ENCODE measurements at regions not wholly inside any gene's neighbourhood (a gene's known extent, or its start where the extent isn't known, plus 50 kb on each side); places are given as distances from the start of the nearest gene placed in this dataset.

DNA sequence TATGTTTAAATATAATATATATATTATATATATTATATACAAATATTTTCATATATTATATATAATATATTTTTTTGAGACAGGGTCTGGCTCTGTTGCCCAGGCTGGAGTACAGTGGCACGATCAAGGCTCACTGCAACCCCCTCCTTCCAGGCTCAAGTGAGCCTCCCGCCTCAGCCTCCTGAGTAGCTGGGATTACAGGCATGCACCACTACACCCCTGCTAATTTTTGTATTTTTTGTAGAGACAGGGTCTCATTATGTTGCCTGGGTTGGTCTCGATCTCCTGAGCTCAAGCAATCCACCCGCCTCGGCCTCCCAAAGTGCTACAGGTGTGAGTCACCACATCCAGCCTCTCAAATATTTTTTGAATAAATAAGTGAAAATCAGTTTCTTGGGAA is 215.5 kb downstream of the GATA3 start:
- TF ChIP-seq NFE2L2 (IDR thresholded peaks at IDR 0.05; ENCODE audit: low read depth, low read length): no peak

More for the DNA sequence above, 215.5 kb downstream of the GATA3 start:
- H4K91ac ChIP-seq (ENCODE audit: insufficient read depth, low read depth, low read length): no peak overlapping the region
- no peak overlapping the region for H3K14ac ChIP-seq (replicated peaks; ENCODE audit: low read depth, low read length)
- no peak overlapping the region for H4K8ac ChIP-seq (ENCODE audit: low read depth in 2 of 2, low read length in 2 of 2)
- H3K23ac ChIP-seq (ENCODE audit: low read depth, low read length): no peak overlapping the region
- no peak overlapping the region for H4K5ac ChIP-seq (ENCODE audit: low read depth, low read length)
- no peak overlapping the region for H3K4ac ChIP-seq (ENCODE audit: low read depth, low read length)
- no peak overlapping the region for H3K56ac ChIP-seq (ENCODE audit: extremely low read depth, insufficient read depth, low read length)
- H2BK120ac ChIP-seq (ENCODE audit: low read depth, low read length): no peak overlapping the region
- H3K4me1 ChIP-seq (ENCODE audit: control insufficient read depth, insufficient read depth, low read length): no peaks in the 10 kb centered on the region
- H2BK15ac ChIP-seq (ENCODE audit: low read depth, low read length): no peak overlapping the region
- H2AK9ac ChIP-seq (replicated peaks; ENCODE audit: low read depth, low read length, poor library complexity): no peak overlapping the region
- H3K27ac ChIP-seq (ENCODE audit: insufficient read depth, low read length): no peak overlapping the region
- H3K4me2 ChIP-seq (ENCODE audit: low read depth, low read length): no peak overlapping the region
- no peak overlapping the region for H3K9ac ChIP-seq (ENCODE audit: low read depth, low read length)
- intact Hi-C loops (cut with micrococcal nuclease) (loop anchor here (2.0 kb wide), 1 partner anchor 321 kb away; no protein-coding TSS in a partner anchor), in situ Hi-C loops (cut with MboI; ENCODE audit: low sequenced_read_pairs) (no loop called here), dilution Hi-C loops (cut with HindIII; ENCODE audit: low sequenced_read_pairs, unreplicated experiment) (no loop called here)
- H2AFZ ChIP-seq (replicated peaks; ENCODE audit: low read length, poor library complexity): no peak overlapping the region
- BruUV-seq (replicated peaks): no TSS peak
- no peak overlapping the region for H2AK5ac ChIP-seq (ENCODE audit: low read depth, low read length)
- no peak overlapping the region for H3K4me3 ChIP-seq (ENCODE audit: insufficient read depth, low read depth, low read length)
- no peaks in the 10 kb centered on the region for H3K36me3 ChIP-seq (ENCODE audit: control insufficient read depth, insufficient read depth, low read length)
- no peak overlapping the region for H2BK20ac ChIP-seq (ENCODE audit: low read depth, low read length)
- no peaks in the 10 kb centered on the region for H3K9me1 ChIP-seq (ENCODE audit: insufficient read depth, low read length)
- ChIA-PET CTCF (no interaction called here), POLR2A (ENCODE audit: unreplicated experiment) (no interaction called here)
- H2BK5ac ChIP-seq (ENCODE audit: low read depth, low read length, poor library complexity, severe bottlenecking): no peak overlapping the region
- H3K27me3 ChIP-seq (ENCODE audit: control insufficient read depth, insufficient read depth, low read length): no peaks in the 10 kb centered on the region
- H3K79me1 ChIP-seq (ENCODE audit: low read depth in 1 of 2, low read length in 2 of 2): no peaks in the 10 kb centered on the region
- no CpG with 5 or more reads among the region's 5 CpGs for WGBS, 2 experiments (ENCODE audit: extremely low coverage in 2 of 2, insufficient read length in 1 of 2)
- ATAC-seq (ENCODE audit: low read depth) (no peak), DNase-seq (no peak)
- H3K18ac ChIP-seq (ENCODE audit: low read depth, low read length): no peak overlapping the region
- no peaks in the 10 kb centered on the region for H4K20me1 ChIP-seq (ENCODE audit: insufficient read depth, low read length)
- H3K9me3 ChIP-seq (ENCODE audit: control insufficient read depth, insufficient read depth, low read length): peaks cover under 1% of the 10 kb centered on the region; the same call in 1 of the 2 replicates

Data from IMR-90 (cell line).